ENCODE measurements at regions not wholly inside any gene's neighbourhood (a gene's known extent, or its start where the extent isn't known, plus 50 kb on each side); places are given as distances from the start of the nearest gene placed in this dataset.
"Not testable (repeated sequence)": the region's sequence is repeated elsewhere in the genome, so short reads cannot be mapped to it uniquely, and the experiment has no call there.

GRCh38 chr12:124700810-124701592 lies 133.6 kb upstream of the NCOR2 start:
- no peak for ATAC-seq (replicated peaks in 1 of 4)
- no peak overlapping the region for H3K27ac ChIP-seq (ENCODE audit: low read length)

GRCh38 chr12:124699909-124700308 lies 132.5 kb upstream of the NCOR2 start:
- Histone ChIP-seq H3K27me3 (replicated peaks in 1 of 2; ENCODE audit: control insufficient read depth in 2 of 2, extremely low read depth in 1 of 2, insufficient read depth in 2 of 2, low read length in 1 of 2) (peaks cover 0 to 28% of the 10 kb centered on the region in 2 experiments), H3K4me1 (ENCODE audit: control insufficient read depth in 1 of 2, extremely low read depth in 1 of 2, insufficient read depth in 2 of 2, low read length in 2 of 2) (peaks cover 0 to 4% of the 10 kb centered on the region in 2 experiments), H3K36me3 (ENCODE audit: control insufficient read depth in 2 of 2, extremely low read depth in 1 of 2, insufficient read depth in 1 of 2, low read length in 1 of 2) (no peaks in the 10 kb centered on the region), H3K9me3 (no peaks in the 10 kb centered on the region), H3K27ac (ENCODE audit: low read length) (no peak overlapping the region), H3K4me3 (ENCODE audit: control insufficient read depth in 1 of 2, extremely low read depth in 1 of 2, low read length in 1 of 2) (no peak overlapping the region)
- Mint-ChIP-seq H3K36me3 (no peaks in the 10 kb centered on the region), H3K9me3 (no peaks in the 10 kb centered on the region), H3K4me3 (no peak overlapping the region), H3K4me1 (peaks cover 0 to 5% (median 0%) of the 10 kb centered on the region in 3 donors), H3K27me3 (peaks cover 0 to 4% of the 10 kb centered on the region in 2 donors), H3K27ac (no peak overlapping the region)
- ChIA-PET POLR2A (no interaction called here), CTCF (no interaction called here)
- WGBS (ENCODE audit: insufficient coverage): 86% methylated on average over 8 of the region's 14 CpGs
- DNase-seq (no peak), ATAC-seq (replicated peaks in 1 of 4) (no peak)

More at GRCh38 chr12:124700810-124701592, 133.6 kb upstream of the NCOR2 start:
- Mint-ChIP-seq H3K27ac (no peak overlapping the region), H3K4me1 (no peaks in the 10 kb centered on the region), H3K27me3 (peaks cover 0 to 1% of the 10 kb centered on the region in 2 donors), H3K9me3 (no peaks in the 10 kb centered on the region), H3K36me3 (no peaks in the 10 kb centered on the region), H3K4me3 (no peak overlapping the region)
- no peak overlapping the region for H3K4me3 ChIP-seq (ENCODE audit: control insufficient read depth in 1 of 2, extremely low read depth in 1 of 2, low read length in 1 of 2)
- no peak for DNase-seq
- peaks cover 0 to 25% of the 10 kb centered on the region in 2 experiments for H3K27me3 ChIP-seq (replicated peaks in 1 of 2; ENCODE audit: control insufficient read depth in 2 of 2, extremely low read depth in 1 of 2, insufficient read depth in 2 of 2, low read length in 1 of 2)
- 91% methylated on average over 14 of the region's 17 CpGs for WGBS (ENCODE audit: insufficient coverage)
- CTCF ChIA-PET: no interaction called here
- no peaks in the 10 kb centered on the region for H3K9me3 ChIP-seq
- no peaks in the 10 kb centered on the region for H3K36me3 ChIP-seq (ENCODE audit: control insufficient read depth in 2 of 2, extremely low read depth in 1 of 2, insufficient read depth in 1 of 2, low read length in 1 of 2)
- POLR2A ChIA-PET: no interaction called here
- H3K4me1 ChIP-seq (ENCODE audit: control insufficient read depth in 1 of 2, extremely low read depth in 1 of 2, insufficient read depth in 2 of 2, low read length in 2 of 2): no peaks in the 10 kb centered on the region

- DNase-seq (no peak), ATAC-seq (replicated peaks in 1 of 4) (no peak)
- H3K27ac Mint-ChIP-seq: no peak overlapping the region
- peaks cover 0 to 28% of the 10 kb centered on the region in 2 experiments for H3K27me3 ChIP-seq (replicated peaks in 1 of 2; ENCODE audit: control insufficient read depth in 2 of 2, extremely low read depth in 1 of 2, insufficient read depth in 2 of 2, low read length in 1 of 2)
- H3K27me3 Mint-ChIP-seq: peaks cover 0 to 4% of the 10 kb centered on the region in 2 donors
- no peak overlapping the region for H3K27ac ChIP-seq (ENCODE audit: low read length)
- POLR2A ChIA-PET: no interaction called here
- CTCF ChIA-PET: no interaction called here
- H3K4me3 Mint-ChIP-seq: no peak overlapping the region
- WGBS (ENCODE audit: insufficient coverage): 100% methylated on average over 1 of the region's 6 CpGs
- H3K9me3 ChIP-seq: no peaks in the 10 kb centered on the region
- H3K4me1 ChIP-seq (ENCODE audit: control insufficient read depth in 1 of 2, extremely low read depth in 1 of 2, insufficient read depth in 2 of 2, low read length in 2 of 2): peaks cover 4 to 14% of the 10 kb centered on the region in 2 experiments
- H3K4me1 Mint-ChIP-seq: peaks cover 7 to 13% (median 7%) of the 10 kb centered on the region in 3 donors
- no peak overlapping the region for H3K4me3 ChIP-seq (ENCODE audit: control insufficient read depth in 1 of 2, extremely low read depth in 1 of 2, low read length in 1 of 2)
- no peaks in the 10 kb centered on the region for H3K36me3 Mint-ChIP-seq
- no peaks in the 10 kb centered on the region for H3K9me3 Mint-ChIP-seq
- H3K36me3 ChIP-seq (ENCODE audit: control insufficient read depth in 2 of 2, extremely low read depth in 1 of 2, insufficient read depth in 1 of 2, low read length in 1 of 2): no peaks in the 10 kb centered on the region
These were observed 131.5 kb upstream of the NCOR2 start for GRCh38 chr12:124698998-124699305.

GRCh38 chr12:124698211-124698997 lies 131.0 kb upstream of the NCOR2 start:
- no peak overlapping the region for H3K27ac ChIP-seq (ENCODE audit: low read length)
- 78% methylated on average over 8 of the region's 15 CpGs for WGBS (ENCODE audit: insufficient coverage)
- ChIA-PET POLR2A (no interaction called here), CTCF (no interaction called here)
- H3K9me3 ChIP-seq: no peaks in the 10 kb centered on the region
- H3K27ac Mint-ChIP-seq: no peak overlapping the region
- peaks cover 0 to 28% of the 10 kb centered on the region in 2 experiments for H3K27me3 ChIP-seq (replicated peaks in 1 of 2; ENCODE audit: control insufficient read depth in 2 of 2, extremely low read depth in 1 of 2, insufficient read depth in 2 of 2, low read length in 1 of 2)
- H3K4me1 Mint-ChIP-seq: peaks cover 7 to 13% (median 9%) of the 10 kb centered on the region in 3 donors
- H3K9me3 Mint-ChIP-seq: peaks cover 0 to under 1% (median 0%) of the 10 kb centered on the region in 3 donors
- no peak overlapping the region for H3K4me3 ChIP-seq (ENCODE audit: control insufficient read depth in 1 of 2, extremely low read depth in 1 of 2, low read length in 1 of 2)
- H3K27me3 Mint-ChIP-seq: peaks cover 0 to 4% of the 10 kb centered on the region in 2 donors
- DNase-seq: no peak
- H3K36me3 Mint-ChIP-seq: no peaks in the 10 kb centered on the region
- ATAC-seq (replicated peaks in 1 of 4): no peak
- H3K4me3 Mint-ChIP-seq: no peak overlapping the region
- H3K36me3 ChIP-seq (ENCODE audit: control insufficient read depth in 2 of 2, extremely low read depth in 1 of 2, insufficient read depth in 1 of 2, low read length in 1 of 2): no peaks in the 10 kb centered on the region
- peaks cover 4 to 19% of the 10 kb centered on the region in 2 experiments for H3K4me1 ChIP-seq (ENCODE audit: control insufficient read depth in 1 of 2, extremely low read depth in 1 of 2, insufficient read depth in 2 of 2, low read length in 2 of 2)

GRCh38 chr12:124697722-124698121 lies 130.3 kb upstream of the NCOR2 start:
- CTCF ChIA-PET: interaction anchor here in 1 of 2 donors (0.5 kb wide), 1 partner anchor 276 kb away, joined by 4 read pairs; no protein-coding TSS in a partner anchor
- H3K27ac Mint-ChIP-seq: not testable (repeated sequence)

GRCh38 chr12:124696693-124697476 lies 129.5 kb upstream of the NCOR2 start:
- Histone ChIP-seq H3K27ac (ENCODE audit: low read length) (no peak overlapping the region), H3K4me3 (ENCODE audit: control insufficient read depth in 1 of 2, extremely low read depth in 1 of 2, low read length in 1 of 2) (no peak overlapping the region), H3K27me3 (replicated peaks in 1 of 2; ENCODE audit: control insufficient read depth in 2 of 2, extremely low read depth in 1 of 2, insufficient read depth in 2 of 2, low read length in 1 of 2) (peaks cover 0 to 28% of the 10 kb centered on the region in 2 experiments), H3K9me3 (no peaks in the 10 kb centered on the region), H3K4me1 (ENCODE audit: control insufficient read depth in 1 of 2, extremely low read depth in 1 of 2, insufficient read depth in 2 of 2, low read length in 2 of 2) (peaks cover 4 to 21% of the 10 kb centered on the region in 2 experiments), H3K36me3 (ENCODE audit: control insufficient read depth in 2 of 2, extremely low read depth in 1 of 2, insufficient read depth in 1 of 2, low read length in 1 of 2) (no peaks in the 10 kb centered on the region)
- no peak overlapping the region for H3K4me3 Mint-ChIP-seq
- no peak for DNase-seq
- H3K27ac Mint-ChIP-seq: no peak overlapping the region
- peaks cover 3 to 14% (median 8%) of the 10 kb centered on the region in 3 donors for H3K9me3 Mint-ChIP-seq
- no peaks in the 10 kb centered on the region for H3K36me3 Mint-ChIP-seq
- ChIA-PET CTCF (no interaction called here), POLR2A (no interaction called here)
- 73% methylated on average over 2 of the region's 3 CpGs for WGBS (ENCODE audit: insufficient coverage)
- H3K4me1 Mint-ChIP-seq: peaks cover 7 to 13% (median 11%) of the 10 kb centered on the region in 3 donors
- H3K27me3 Mint-ChIP-seq: peaks cover 0 to 4% of the 10 kb centered on the region in 2 donors
- ATAC-seq (replicated peaks in 1 of 4): no peak

More at GRCh38 chr12:124697722-124698121, 130.3 kb upstream of the NCOR2 start:
- H3K27me3 Mint-ChIP-seq; H3K9me3 Mint-ChIP-seq; DNase-seq; H3K27ac ChIP-seq (ENCODE audit: low read length); H3K4me3 Mint-ChIP-seq; H3K36me3 Mint-ChIP-seq; POLR2A ChIA-PET; ATAC-seq (replicated peaks in 1 of 4); H3K36me3 ChIP-seq (ENCODE audit: control insufficient read depth in 2 of 2, extremely low read depth in 1 of 2, insufficient read depth in 1 of 2, low read length in 1 of 2); H3K9me3 ChIP-seq; H3K4me3 ChIP-seq (ENCODE audit: control insufficient read depth in 1 of 2, extremely low read depth in 1 of 2, low read length in 1 of 2): not testable (repeated sequence)
- WGBS (ENCODE audit: insufficient coverage): 89% methylated on average over 11 of the region's 11 CpGs
- H3K4me1 Mint-ChIP-seq: peaks cover 7 to 13% (median 11%) of the 10 kb centered on the region in 3 donors
- peaks cover 0 to 28% of the 10 kb centered on the region in 2 experiments for H3K27me3 ChIP-seq (replicated peaks in 1 of 2; ENCODE audit: control insufficient read depth in 2 of 2, extremely low read depth in 1 of 2, insufficient read depth in 2 of 2, low read length in 1 of 2)
- H3K4me1 ChIP-seq (ENCODE audit: control insufficient read depth in 1 of 2, extremely low read depth in 1 of 2, insufficient read depth in 2 of 2, low read length in 2 of 2): peaks cover 4 to 21% of the 10 kb centered on the region in 2 experiments
